Endometrium (tissue), 2 donors: ENCODE measurements at regions not wholly inside any gene's neighbourhood (a gene's known extent, or its start where the extent isn't known, plus 50 kb on each side); places are given as distances from the start of the nearest gene placed in this dataset.

ENCODE experiments used
- FAIRE-seq: peaks from 2 replicates; lab custom pipeline; 2012; peaks lifted over from hg19 to GRCh38; lab: Jason Lieb, UNC
- donor health status: control.
- donor health status: control.

GRCh38 chr20:57027777-57028176, 238.7 kb downstream of the BMP7 start:
- FAIRE-seq, result no peak

- FAIRE-seq, result no peak
These were observed 235.5 kb downstream of the BMP7 start for GRCh38 chr20:57030611-57031600.

GRCh38 chr20:57031867-57032355, 234.5 kb downstream of the BMP7 start:
- FAIRE-seq, result no peak

- no peak for FAIRE-seq
These were observed 233.6 kb downstream of the BMP7 start for GRCh38 chr20:57032847-57033246.

- no peak for FAIRE-seq
These were observed 232.4 kb downstream of the BMP7 start for GRCh38 chr20:57034001-57034400.

- no peak for FAIRE-seq
These were observed 228.8 kb downstream of the BMP7 start for GRCh38 chr20:57037689-57038088.

GRCh38 chr20:57038608-57039440, 227.6 kb downstream of the BMP7 start:
- no peak for FAIRE-seq

GRCh38 chr20:57040466-57040865, 226.0 kb downstream of the BMP7 start:
- no peak for FAIRE-seq

- FAIRE-seq, result no peak
These were observed 225.5 kb downstream of the BMP7 start for GRCh38 chr20:57040924-57041323.

GRCh38 chr20:57043091-57043490, 223.3 kb downstream of the BMP7 start:
- FAIRE-seq, result no peak

GRCh38 chr20:57043669-57044268, 222.7 kb downstream of the BMP7 start:
- no peak for FAIRE-seq

GRCh38 chr20:57047281-57048026, 219.0 kb downstream of the BMP7 start:
- FAIRE-seq, result no peak

GRCh38 chr20:57048027-57048869, 218.2 kb downstream of the BMP7 start:
- FAIRE-seq, result no peak

- no peak for FAIRE-seq
These were observed 217.1 kb downstream of the BMP7 start for GRCh38 chr20:57049296-57049695.

- no peak for FAIRE-seq
These were observed 215.3 kb downstream of the BMP7 start for GRCh38 chr20:57051096-57051495.

- FAIRE-seq, result no peak
These were observed 213.4 kb downstream of the BMP7 start for GRCh38 chr20:57053067-57053466.

- no peak for FAIRE-seq
These were observed 212.5 kb downstream of the BMP7 start for GRCh38 chr20:57053793-57054552.

- no peak for FAIRE-seq
These were observed 211.1 kb downstream of the BMP7 start for GRCh38 chr20:57055345-57055744.

GRCh38 chr20:57056651-57057050, 209.8 kb downstream of the BMP7 start:
- no peak for FAIRE-seq

GRCh38 chr20:57059055-57059596, 207.3 kb downstream of the BMP7 start:
- FAIRE-seq, result no peak
